ENCODE measurements at regions not wholly inside any gene's neighbourhood (a gene's known extent, or its start where the extent isn't known, plus 50 kb on each side); places are given as distances from the start of the nearest gene placed in this dataset.

DNA sequence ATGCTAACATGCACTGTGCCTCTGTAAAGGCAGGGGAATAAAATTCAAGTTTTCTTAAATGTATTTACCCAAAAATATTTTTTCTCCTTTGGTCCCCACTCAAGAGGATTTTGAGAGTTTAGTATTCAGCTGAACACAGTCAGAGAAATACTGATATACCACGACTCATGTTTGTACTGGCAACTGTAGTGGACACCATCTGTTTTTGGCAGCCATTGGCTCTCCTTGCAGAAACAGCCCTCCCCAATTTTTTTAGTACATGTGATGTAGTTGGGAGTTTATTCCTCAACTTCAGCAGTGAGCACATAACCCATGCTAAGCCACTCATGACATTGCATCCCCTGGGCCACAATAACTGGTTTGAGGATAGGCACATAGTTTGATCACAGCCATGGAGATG, 154.8 kb upstream of the POU3F1 start:
- TF ChIP-seq, protein P1, sequence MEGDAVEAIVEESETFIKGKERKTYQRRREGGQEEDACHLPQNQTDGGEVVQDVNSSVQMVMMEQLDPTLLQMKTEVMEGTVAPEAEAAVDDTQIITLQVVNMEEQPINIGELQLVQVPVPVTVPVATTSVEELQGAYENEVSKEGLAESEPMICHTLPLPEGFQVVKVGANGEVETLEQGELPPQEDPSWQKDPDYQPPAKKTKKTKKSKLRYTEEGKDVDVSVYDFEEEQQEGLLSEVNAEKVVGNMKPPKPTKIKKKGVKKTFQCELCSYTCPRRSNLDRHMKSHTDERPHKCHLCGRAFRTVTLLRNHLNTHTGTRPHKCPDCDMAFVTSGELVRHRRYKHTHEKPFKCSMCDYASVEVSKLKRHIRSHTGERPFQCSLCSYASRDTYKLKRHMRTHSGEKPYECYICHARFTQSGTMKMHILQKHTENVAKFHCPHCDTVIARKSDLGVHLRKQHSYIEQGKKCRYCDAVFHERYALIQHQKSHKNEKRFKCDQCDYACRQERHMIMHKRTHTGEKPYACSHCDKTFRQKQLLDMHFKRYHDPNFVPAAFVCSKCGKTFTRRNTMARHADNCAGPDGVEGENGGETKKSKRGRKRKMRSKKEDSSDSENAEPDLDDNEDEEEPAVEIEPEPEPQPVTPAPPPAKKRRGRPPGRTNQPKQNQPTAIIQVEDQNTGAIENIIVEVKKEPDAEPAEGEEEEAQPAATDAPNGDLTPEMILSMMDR (conservative IDR thresholded peaks at IDR 0.05), result no peak
- H3K9me3 Mint-ChIP-seq, result peaks cover 12 to 14% of the 10 kb centered on the region in 2 experiments
- Histone ChIP-seq H4K5ac (ENCODE audit: insufficient read length, low read depth, low read length) (no peak overlapping the region), H3K23me2 (ENCODE audit: insufficient read length, low read depth, low read length, poor library complexity, severe bottlenecking) (no peaks in the 10 kb centered on the region), H3K18ac (ENCODE audit: insufficient read length, low read depth, low read length) (no peak overlapping the region), H3K4me1 (ENCODE audit: insufficient read depth, low read length) (0 out of 2 replicates have a peak, but pooled peaks cover 2% of the 10 kb centered on the region), H3K23ac (ENCODE audit: insufficient read length, low read depth, low read length) (no peak overlapping the region), H3K79me2 (ENCODE audit: insufficient read depth, low read length) (no peaks in the 10 kb centered on the region), H3K14ac (ENCODE audit: insufficient read depth, low read length) (no peak overlapping the region), H2BK15ac (ENCODE audit: low read depth, low read length) (no peak overlapping the region), H2BK20ac (ENCODE audit: low read depth, low read length, poor library complexity, severe bottlenecking) (no peak overlapping the region), H3K4me2 (ENCODE audit: insufficient read depth, insufficient read length, low read length) (no peak overlapping the region), H3K56ac (ENCODE audit: insufficient read length, low read depth, low read length) (no peak overlapping the region), H2BK120ac (ENCODE audit: low read depth, low read length, poor library complexity, severe bottlenecking) (no peak overlapping the region), H3T11ph (ENCODE audit: low read length) (no peak overlapping the region), H2AFZ (ENCODE audit: low read length) (no peak overlapping the region), H3K9ac (ENCODE audit: extremely low read depth, insufficient read length, low read length) (no peak overlapping the region), H2BK5ac (ENCODE audit: insufficient read length, low read length) (no peak overlapping the region), H4K8ac (replicated peaks; ENCODE audit: insufficient read length, low read depth, low read length) (no peak overlapping the region), H3K79me1 (ENCODE audit: insufficient read depth, low read depth, low read length, poor library complexity, severe bottlenecking) (no peaks in the 10 kb centered on the region), H3K27ac (ENCODE audit: insufficient read length, low read depth, low read length) (no peak overlapping the region), H2BK12ac (ENCODE audit: insufficient read length, low read depth, low read length) (no peak overlapping the region), H3K4ac (ENCODE audit: low read depth, low read length) (no peak overlapping the region), H3K9me3 (ENCODE audit: control insufficient read depth, low read depth, low read length) (peaks cover 8% of the 10 kb centered on the region), H4K91ac (ENCODE audit: insufficient read length, low read depth, low read length) (no peak overlapping the region), H4K20me1 (ENCODE audit: control insufficient read depth, insufficient read depth, insufficient read length) (no peaks in the 10 kb centered on the region), H2AK5ac (ENCODE audit: insufficient read length, low read length) (no peak overlapping the region), H3K27me3 (ENCODE audit: insufficient read depth, low read length) (no peaks in the 10 kb centered on the region)
- no peaks in the 10 kb centered on the region; the same call in none of the 2 replicates for H3K27me3 Mint-ChIP-seq (ENCODE audit: low read depth)
- H3K4me1 Mint-ChIP-seq, result peaks cover 3 to 5% of the 10 kb centered on the region in 2 experiments; a peak in 3 of 4 replicates
- H3K36me3 Mint-ChIP-seq (ENCODE audit: insufficient read depth in 1 of 3, low read depth in 3 of 3), result peaks cover 0 to 13% (median 2%) of the 10 kb centered on the region in 3 experiments; a peak in 4 of 7 replicates
- no CpG with 5 or more reads among the region's 1 CpG for WGBS (ENCODE audit: extremely low coverage, insufficient read length, low lambda C conversion rate)
- no peak overlapping the region for H3K4me3 Mint-ChIP-seq
- H3K27ac Mint-ChIP-seq, result no peak overlapping the region
- no peak for DNase-seq

Data from H9 (cell line).